ENCODE measurements at regions not wholly inside any gene's neighbourhood (a gene's known extent, or its start where the extent isn't known, plus 50 kb on each side); places are given as distances from the start of the nearest gene placed in this dataset.

DNA sequence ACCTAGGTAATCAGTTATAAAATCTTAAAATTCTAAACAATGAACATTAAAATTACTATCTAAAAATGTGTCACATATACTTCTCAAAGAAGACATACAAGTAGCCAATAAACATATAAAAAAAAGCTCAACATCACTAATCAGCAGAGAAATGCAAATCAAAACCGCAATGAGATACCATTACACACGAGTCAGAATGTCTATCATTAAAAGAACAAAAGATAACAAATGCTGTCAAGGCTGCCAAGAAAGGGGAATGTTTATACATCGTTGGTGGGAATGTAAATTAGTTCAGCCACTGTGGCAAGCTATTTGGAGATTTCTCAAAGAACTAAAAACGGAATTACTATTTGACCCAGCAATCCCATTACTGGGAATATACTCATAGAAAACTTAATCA lies 310.3 kb upstream of the EDNRB start:
- Histone ChIP-seq H3K4me3 (ENCODE audit: low read depth, low read length) (no peak overlapping the region), H3K4me1 (no peaks in the 10 kb centered on the region), H3K27me3 (no peaks in the 10 kb centered on the region; the same call in 1 of the 2 replicates), H3K36me3 (no peaks in the 10 kb centered on the region), H3K9me3 (no peaks in the 10 kb centered on the region)
- DNase-seq: no peak
- TF ChIP-seq, protein P1, sequence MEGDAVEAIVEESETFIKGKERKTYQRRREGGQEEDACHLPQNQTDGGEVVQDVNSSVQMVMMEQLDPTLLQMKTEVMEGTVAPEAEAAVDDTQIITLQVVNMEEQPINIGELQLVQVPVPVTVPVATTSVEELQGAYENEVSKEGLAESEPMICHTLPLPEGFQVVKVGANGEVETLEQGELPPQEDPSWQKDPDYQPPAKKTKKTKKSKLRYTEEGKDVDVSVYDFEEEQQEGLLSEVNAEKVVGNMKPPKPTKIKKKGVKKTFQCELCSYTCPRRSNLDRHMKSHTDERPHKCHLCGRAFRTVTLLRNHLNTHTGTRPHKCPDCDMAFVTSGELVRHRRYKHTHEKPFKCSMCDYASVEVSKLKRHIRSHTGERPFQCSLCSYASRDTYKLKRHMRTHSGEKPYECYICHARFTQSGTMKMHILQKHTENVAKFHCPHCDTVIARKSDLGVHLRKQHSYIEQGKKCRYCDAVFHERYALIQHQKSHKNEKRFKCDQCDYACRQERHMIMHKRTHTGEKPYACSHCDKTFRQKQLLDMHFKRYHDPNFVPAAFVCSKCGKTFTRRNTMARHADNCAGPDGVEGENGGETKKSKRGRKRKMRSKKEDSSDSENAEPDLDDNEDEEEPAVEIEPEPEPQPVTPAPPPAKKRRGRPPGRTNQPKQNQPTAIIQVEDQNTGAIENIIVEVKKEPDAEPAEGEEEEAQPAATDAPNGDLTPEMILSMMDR (IDR thresholded peaks at IDR 0.05; ENCODE audit: low read depth, low read length): no peak

DNA sequence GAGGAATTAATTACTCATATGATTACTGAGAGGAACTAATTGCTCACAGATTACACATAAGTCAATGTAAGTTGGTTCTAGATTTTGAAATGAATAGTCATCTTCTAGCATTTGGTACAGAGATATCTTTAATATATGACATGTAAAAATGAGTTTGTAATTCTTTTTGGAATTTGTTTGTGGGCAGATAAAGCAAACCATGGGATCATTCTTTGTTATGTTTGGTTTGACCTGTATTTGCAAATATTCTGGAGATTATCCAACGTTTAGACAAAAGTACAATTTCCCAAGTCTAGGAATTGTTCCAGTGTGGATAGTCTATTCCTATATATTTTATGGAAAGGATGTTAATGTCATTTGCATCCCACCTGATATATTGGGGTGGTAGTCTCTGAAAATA lies 309.6 kb upstream of the EDNRB start:
- no peak for DNase-seq
- Histone ChIP-seq H3K4me1 (no peaks in the 10 kb centered on the region), H3K36me3 (no peaks in the 10 kb centered on the region), H3K27me3 (no peaks in the 10 kb centered on the region; the same call in 1 of the 2 replicates), H3K9me3 (no peaks in the 10 kb centered on the region), H3K4me3 (ENCODE audit: low read depth, low read length) (no peak overlapping the region)
- TF ChIP-seq, protein P1 (IDR thresholded peaks at IDR 0.05; ENCODE audit: low read depth, low read length): no peak

DNA sequence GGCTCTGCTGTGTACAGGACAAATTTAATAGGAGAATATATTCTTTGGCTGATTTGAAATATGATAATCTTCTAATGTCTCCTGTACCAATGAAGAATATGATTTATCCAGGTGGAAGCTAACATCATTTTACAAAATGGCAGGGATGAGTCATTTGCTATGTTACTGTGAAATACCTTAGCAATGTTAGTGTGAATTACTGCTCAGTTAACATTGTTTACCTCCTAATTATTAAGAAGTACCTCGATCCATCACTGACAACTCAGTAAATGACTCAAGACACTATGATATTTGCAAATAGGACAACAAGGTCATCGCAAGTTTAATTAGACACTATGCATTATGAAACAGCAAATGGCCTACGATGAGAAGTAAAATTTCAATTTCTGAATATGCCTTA lies 309.1 kb upstream of the EDNRB start:
- TF ChIP-seq, protein P1 (IDR thresholded peaks at IDR 0.05; ENCODE audit: low read depth, low read length): no peak
- Histone ChIP-seq H3K4me1 (no peaks in the 10 kb centered on the region), H3K36me3 (no peaks in the 10 kb centered on the region), H3K4me3 (ENCODE audit: low read depth, low read length) (no peak overlapping the region), H3K27me3 (no peaks in the 10 kb centered on the region; the same call in 1 of the 2 replicates), H3K9me3 (no peaks in the 10 kb centered on the region)
- no peak for DNase-seq

DNA sequence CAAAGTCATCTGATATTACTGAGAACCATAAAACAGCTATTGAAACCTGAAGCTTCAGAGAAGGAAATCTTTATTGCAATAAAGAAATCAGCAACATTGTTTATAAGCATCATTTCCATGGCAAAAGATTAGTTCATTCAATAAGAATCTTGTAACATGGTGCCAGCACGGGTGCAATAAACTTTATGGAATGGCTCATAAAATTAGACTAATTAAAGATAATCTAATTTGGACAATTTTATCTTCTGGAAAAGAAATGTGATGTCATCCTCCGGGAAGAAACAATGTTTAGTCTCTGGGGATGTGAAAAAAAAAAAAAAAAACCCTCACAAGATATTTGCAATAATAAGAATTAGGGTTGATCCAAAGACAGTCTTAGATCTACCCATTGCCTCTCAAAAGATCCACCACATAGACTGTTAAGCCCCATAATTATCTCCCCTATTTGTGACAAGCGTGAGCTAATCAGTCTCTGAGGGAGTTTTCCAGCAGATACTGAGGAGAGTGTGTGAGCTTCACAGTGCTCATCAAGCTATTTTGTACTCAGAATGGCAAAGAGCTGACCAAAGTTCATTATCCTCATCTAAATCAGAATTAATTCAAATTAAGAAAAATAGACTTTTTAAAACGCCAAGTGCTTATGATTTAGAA lies 297.0 kb upstream of the EDNRB start:
- peaks cover 4% of the 10 kb centered on the region for H3K27me3 ChIP-seq
- H3K36me3 ChIP-seq: no peaks in the 10 kb centered on the region
- no peaks in the 10 kb centered on the region for H3K4me1 ChIP-seq
- no peak overlapping the region for H3K4me3 ChIP-seq (ENCODE audit: low read depth, low read length)
- no peak for DNase-seq
- TF ChIP-seq, protein P1 (IDR thresholded peaks at IDR 0.05; ENCODE audit: low read depth, low read length): no peak
- no peaks in the 10 kb centered on the region for H3K9me3 ChIP-seq

DNA sequence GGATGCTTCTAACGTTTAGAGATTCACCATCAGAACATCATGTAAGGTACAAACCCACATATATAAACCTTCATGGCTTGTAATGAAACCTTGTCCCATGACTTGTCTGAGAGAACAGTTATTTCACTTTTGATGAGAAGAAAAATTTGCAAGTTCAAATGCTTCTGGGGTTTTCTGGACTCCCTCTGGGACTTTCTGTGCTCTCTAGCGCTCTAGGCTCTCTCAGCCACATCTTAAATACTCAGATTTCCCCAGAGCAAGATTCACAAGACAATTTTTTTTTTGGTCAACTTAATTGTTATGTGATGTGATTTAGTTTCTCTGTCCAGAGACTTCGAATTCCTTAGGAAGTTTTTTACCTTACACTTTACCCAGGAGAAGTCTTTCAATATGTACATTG lies 282.8 kb upstream of the EDNRB start:
- Histone ChIP-seq H3K36me3 (no peaks in the 10 kb centered on the region), H3K4me1 (no peaks in the 10 kb centered on the region), H3K9me3 (no peaks in the 10 kb centered on the region), H3K27me3 (no peaks in the 10 kb centered on the region; the same call in 1 of the 2 replicates), H3K4me3 (ENCODE audit: low read depth, low read length) (no peak overlapping the region)
- DNase-seq: no peak
- TF ChIP-seq, protein P1 (IDR thresholded peaks at IDR 0.05; ENCODE audit: low read depth, low read length): no peak

DNA sequence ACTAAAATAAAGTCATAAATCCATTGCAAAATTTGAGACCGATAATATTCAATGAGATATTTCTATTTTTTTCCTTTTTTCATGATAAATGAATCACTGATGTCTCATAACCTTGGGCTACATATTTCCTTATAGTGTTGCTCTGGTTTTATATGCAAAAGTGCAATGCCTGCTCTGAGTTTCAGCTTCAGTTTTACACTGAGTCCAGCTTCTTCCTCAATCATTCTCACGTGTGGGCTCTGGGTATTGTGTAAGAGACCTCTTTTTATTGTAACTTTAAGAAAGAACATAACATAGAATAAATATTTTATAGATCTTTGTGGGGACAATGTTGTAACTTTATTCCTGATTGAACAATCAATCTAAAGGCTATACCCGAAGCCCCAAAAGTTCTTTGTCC lies 280.2 kb upstream of the EDNRB start:
- DNase-seq: no peak

More for the DNA sequence above, 280.2 kb upstream of the EDNRB start:
- Histone ChIP-seq H3K27me3 (no peaks in the 10 kb centered on the region; the same call in 1 of the 2 replicates), H3K4me1 (no peaks in the 10 kb centered on the region), H3K9me3 (no peaks in the 10 kb centered on the region), H3K36me3 (no peaks in the 10 kb centered on the region), H3K4me3 (ENCODE audit: low read depth, low read length) (no peak overlapping the region)
- TF ChIP-seq, protein P1 (IDR thresholded peaks at IDR 0.05; ENCODE audit: low read depth, low read length): no peak
